Left forelimb (tissue), 1 donor: ENCODE measurements at regions not wholly inside any gene's neighbourhood (a gene's known extent, or its start where the extent isn't known, plus 50 kb on each side); places are given as distances from the start of the nearest gene placed in this dataset.

ENCODE experiments used
- DNase-seq: peaks from one replicate; pipeline ENCODE4 v3.0.0-alpha.2; 2018; ENCODE audit warnings: low spot score

GRCh38 chr5:167790045-167790444, 501.4 kb upstream of the WWC1 start:
- DNase-seq = no peak

DNA sequence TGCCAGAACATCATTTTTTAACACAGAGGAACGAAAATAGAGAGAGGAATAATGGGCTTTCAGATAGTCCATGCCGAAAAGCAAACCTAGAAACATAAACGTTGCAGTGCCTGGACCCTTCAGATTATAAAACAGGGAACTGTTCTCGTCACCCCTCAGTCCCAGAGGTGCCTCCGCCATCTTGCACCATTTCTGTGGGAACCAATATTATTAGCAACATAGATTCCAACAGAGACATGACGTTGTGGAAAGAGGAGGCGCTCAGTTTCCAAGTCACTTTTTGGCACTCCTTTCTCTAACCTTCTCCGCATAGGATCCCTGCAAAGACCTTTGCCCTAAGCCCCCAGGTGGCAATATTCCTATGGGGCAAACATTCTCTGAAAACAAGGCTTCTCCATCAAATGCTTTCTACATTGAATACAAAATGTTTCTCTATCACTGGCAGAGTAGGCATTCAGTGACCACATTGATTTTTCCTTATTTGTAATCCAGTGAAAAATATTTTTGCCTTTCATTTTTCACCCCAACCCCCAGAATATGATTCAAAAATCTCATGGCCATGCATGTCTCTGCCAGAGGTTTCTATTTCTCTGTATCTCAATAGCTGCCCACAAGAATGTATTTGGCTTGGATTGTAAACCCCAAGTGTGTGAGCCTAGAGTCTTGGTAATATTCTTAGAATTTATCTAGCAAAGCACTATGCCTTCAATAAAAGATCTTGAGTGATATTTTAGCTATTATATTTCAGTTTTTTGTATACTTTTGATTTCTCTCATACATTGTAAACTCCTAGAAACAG, 500.8 kb upstream of the WWC1 start:
- no peak for DNase-seq

DNA sequence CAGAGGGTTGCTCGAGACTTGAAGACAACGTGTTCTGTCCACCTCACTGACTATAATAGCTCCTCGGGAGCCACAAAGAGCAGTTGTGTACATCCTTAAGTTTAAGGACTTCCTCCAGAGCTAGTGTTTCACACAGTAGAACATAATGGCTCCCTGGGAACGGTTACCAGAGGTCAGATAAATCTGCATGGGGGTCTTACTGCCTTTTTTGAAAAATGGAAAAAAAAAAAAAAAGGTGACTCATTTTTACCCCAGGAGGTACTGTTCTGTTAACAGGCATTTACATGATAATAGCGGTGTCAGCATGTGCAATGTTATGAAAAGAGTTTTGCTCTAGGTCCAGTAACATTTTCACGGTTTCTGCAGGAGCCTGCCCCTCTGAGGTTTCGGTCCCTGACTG, 498.9 kb upstream of the WWC1 start:
- DNase-seq = no peak

GRCh38 chr5:167793700-167794099, 497.7 kb upstream of the WWC1 start:
- DNase-seq = no peak

GRCh38 chr5:167794121-167794520, 497.3 kb upstream of the WWC1 start:
- no peak for DNase-seq

GRCh38 chr5:167796672-167797071, 494.8 kb upstream of the WWC1 start:
- DNase-seq = no peak

GRCh38 chr5:167797933-167798332, 493.5 kb upstream of the WWC1 start:
- no peak for DNase-seq

- DNase-seq = no peak
These were observed 493.0 kb upstream of the WWC1 start for GRCh38 chr5:167798448-167798847.

DNA sequence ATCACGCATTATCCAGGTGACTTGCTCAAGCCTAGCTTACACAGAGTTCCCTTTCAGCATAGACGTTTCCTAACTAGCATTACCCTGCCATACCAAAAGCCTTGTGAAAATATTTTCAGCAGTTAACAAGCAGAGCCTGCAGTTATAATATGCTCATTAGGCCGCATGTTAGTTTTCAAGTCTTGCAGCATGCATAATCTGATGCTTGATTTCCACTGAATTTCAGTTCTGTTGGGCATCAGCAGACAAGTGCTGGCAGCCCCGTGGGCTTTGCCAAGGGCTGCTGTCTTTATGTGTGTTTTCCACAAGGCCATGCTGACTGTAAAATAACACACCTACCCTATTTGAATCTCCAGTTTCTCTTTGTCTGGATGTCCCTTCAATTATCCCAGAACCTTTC, 491.0 kb upstream of the WWC1 start:
- DNase-seq = no peak

- no peak for DNase-seq
These were observed 489.4 kb upstream of the WWC1 start for GRCh38 chr5:167801999-167802398.

GRCh38 chr5:167802755-167803431, 488.6 kb upstream of the WWC1 start:
- no peak for DNase-seq

- no peak for DNase-seq
These were observed 486.8 kb upstream of the WWC1 start for GRCh38 chr5:167804512-167805220.

- DNase-seq = no peak
These were observed 480.9 kb upstream of the WWC1 start for GRCh38 chr5:167810573-167810972.

GRCh38 chr5:167812871-167813270, 478.6 kb upstream of the WWC1 start:
- DNase-seq = no peak

- no peak for DNase-seq
These were observed 478.1 kb upstream of the WWC1 start for GRCh38 chr5:167813389-167813788.

GRCh38 chr5:167814040-167814439, 477.4 kb upstream of the WWC1 start:
- no peak for DNase-seq

- DNase-seq = no peak
These were observed 476.6 kb upstream of the WWC1 start for GRCh38 chr5:167814828-167815227.

GRCh38 chr5:167816354-167816753, 475.1 kb upstream of the WWC1 start:
- DNase-seq = no peak

GRCh38 chr5:167816864-167817263, 474.6 kb upstream of the WWC1 start:
- DNase-seq = no peak

DNA sequence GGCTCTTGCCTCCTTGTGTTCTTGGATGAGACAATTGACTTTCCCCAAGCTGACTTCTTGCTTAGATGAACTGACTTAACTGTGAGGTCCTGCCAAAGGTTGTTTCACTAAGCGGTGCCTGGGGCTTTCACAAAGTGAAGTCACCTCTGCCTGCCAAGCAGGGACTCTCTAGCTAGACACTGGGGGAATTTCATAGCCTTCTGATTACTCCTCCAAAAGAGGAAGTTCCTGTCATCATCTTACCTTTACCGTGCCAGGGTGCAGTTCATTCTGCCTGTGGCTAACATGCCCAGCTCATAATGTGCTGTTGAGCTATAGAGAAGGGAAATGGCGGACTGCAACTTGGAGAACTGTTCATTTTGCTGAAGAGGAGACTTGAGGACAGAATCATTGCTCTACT, 472.0 kb upstream of the WWC1 start:
- no peak for DNase-seq

DNA sequence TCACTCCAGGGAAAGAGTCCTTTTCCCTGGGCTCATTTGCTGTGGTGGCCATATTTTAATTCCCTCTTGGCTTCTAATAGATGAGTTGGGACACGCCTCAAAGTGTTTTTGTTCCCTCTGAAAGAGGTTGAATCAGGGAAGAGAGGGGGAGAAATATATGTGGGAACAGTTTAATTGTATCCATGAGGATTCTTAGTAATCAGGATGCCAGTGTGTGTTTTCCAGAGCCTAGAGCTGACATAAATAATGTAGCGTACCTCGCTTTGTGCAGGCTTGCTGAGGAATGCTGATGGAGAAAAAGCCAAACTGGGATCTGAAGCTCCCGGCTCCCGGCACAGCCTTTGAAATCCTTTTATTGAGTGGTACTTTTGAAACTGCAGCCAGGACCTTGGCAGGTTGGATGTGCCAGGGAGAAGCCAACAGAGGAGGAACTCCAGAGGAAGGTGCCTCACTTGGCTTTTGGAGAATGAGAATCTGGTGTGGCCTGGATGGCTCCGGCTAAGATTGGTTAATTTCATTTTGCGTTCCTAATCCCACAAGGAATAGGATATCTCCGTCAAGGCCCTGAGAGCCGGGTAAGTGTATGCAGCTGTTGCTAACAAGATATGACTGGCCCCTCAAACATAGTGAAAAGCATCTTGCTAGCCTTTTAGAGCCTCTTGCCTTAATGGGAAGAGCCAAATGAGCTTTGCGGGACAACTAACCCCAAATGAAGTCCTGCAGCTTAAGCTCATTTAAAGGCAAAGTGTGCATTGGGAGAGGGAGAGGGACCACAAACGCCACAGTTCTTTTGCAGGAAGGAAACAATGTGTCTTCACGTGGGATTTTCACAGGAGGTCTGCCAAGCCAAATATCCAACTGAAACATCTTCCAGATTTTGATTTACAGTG, 471.1 kb upstream of the WWC1 start:
- DNase-seq = no peak

DNA sequence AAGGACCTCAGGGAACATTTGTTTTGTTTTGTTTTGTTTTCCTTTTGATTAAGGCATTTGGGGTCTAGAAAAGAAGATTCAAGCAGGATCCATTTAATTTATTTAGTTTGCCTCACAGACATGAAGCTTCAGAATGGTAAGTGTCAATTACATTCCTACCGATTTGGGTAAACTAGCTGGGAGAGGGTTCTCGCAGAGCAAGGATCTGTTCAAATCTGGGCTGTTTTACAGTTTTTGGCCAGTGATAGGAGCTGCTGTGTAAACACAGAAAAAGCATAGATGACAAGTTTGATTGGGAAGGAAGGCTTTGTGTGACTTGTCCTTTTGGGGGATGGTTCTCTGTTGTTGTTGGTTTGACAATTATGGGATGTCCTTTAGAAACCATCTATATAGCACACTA, 470.3 kb upstream of the WWC1 start:
- DNase-seq = no peak
